GM21717 (cell line): ENCODE measurements at regions not wholly inside any gene's neighbourhood (a gene's known extent, or its start where the extent isn't known, plus 50 kb on each side); places are given as distances from the start of the nearest gene placed in this dataset.
"Not testable (repeated sequence)": the region's sequence is repeated elsewhere in the genome, so short reads cannot be mapped to it uniquely, and the experiment has no call there.

ENCODE experiments used
- ATAC-seq: cut with Tn5 transposase; IDR thresholded peaks from one replicate; pipeline ENCODE4 v1.9.1; 2021; ENCODE audit warnings: mild to moderate bottlenecking, moderate library complexity; ENCODE audit not compliant: unreplicated experiment

GRCh38 chr16:82317411-82318167, 147.6 kb upstream of the MPHOSPH6 start:
- ATAC-seq, result no peak

- no peak for ATAC-seq
Measured at GRCh38 chr16:82313754-82314153, 143.7 kb upstream of the MPHOSPH6 start.

- ATAC-seq, result no peak
Measured at GRCh38 chr16:82311528-82311927, 141.5 kb upstream of the MPHOSPH6 start.

GRCh38 chr16:82302042-82302727, 132.2 kb upstream of the MPHOSPH6 start:
- no peak for ATAC-seq

GRCh38 chr16:82301146-82301755, 131.2 kb upstream of the MPHOSPH6 start:
- no peak for ATAC-seq

- ATAC-seq, result no peak
Measured at GRCh38 chr16:82300374-82300951, 130.4 kb upstream of the MPHOSPH6 start.

GRCh38 chr16:82298472-82298871, 128.4 kb upstream of the MPHOSPH6 start:
- ATAC-seq, result no peak

- no peak for ATAC-seq
Measured at GRCh38 chr16:82295290-82296201, 125.5 kb upstream of the MPHOSPH6 start.

GRCh38 chr16:82293671-82294070, 123.6 kb upstream of the MPHOSPH6 start:
- ATAC-seq, result no peak

GRCh38 chr16:82287937-82288336, 117.9 kb upstream of the MPHOSPH6 start:
- ATAC-seq, result no peak

GRCh38 chr16:82282662-82283061, 112.6 kb upstream of the MPHOSPH6 start:
- ATAC-seq, result no peak

- ATAC-seq, result no peak
Measured at GRCh38 chr16:82281544-82281943, 111.5 kb upstream of the MPHOSPH6 start.

GRCh38 chr16:82280867-82281266, 110.8 kb upstream of the MPHOSPH6 start:
- ATAC-seq, result no peak

- ATAC-seq, result not testable (repeated sequence)
Measured at GRCh38 chr16:82275349-82275748, 105.3 kb upstream of the MPHOSPH6 start.

- ATAC-seq, result no peak
Measured at GRCh38 chr16:82271636-82272035, 101.6 kb upstream of the MPHOSPH6 start.

- not testable (repeated sequence) for ATAC-seq
Measured at GRCh38 chr16:82267675-82268074, 97.7 kb upstream of the MPHOSPH6 start.

- no peak for ATAC-seq
Measured at GRCh38 chr16:82265809-82266208, 95.8 kb upstream of the MPHOSPH6 start.

- no peak for ATAC-seq
Measured at GRCh38 chr16:82264756-82265155, 94.7 kb upstream of the MPHOSPH6 start.

GRCh38 chr16:82263521-82264143, 93.6 kb upstream of the MPHOSPH6 start:
- ATAC-seq, result peak; percentile 83

GRCh38 chr16:82262244-82262643, 92.2 kb upstream of the MPHOSPH6 start:
- no peak for ATAC-seq
